HCT116 (cell line): ENCODE measurements at regions not wholly inside any gene's neighbourhood (a gene's known extent, or its start where the extent isn't known, plus 50 kb on each side); places are given as distances from the start of the nearest gene placed in this dataset.
"Not testable (repeated sequence)": the region's sequence is repeated elsewhere in the genome, so short reads cannot be mapped to it uniquely, and the experiment has no call there.

Experiments
- ATAC-seq: fragments of 200-7000 bp; cut with Tn5 transposase; 2 replicates; pipeline ENCODE4 v1.9.1; 2020; ENCODE audit warnings: mild to moderate bottlenecking, moderate library complexity
- BruUV-seq: library from RNA; stranded (reverse); fragments of 400-500 nt; replicated peaks from 2 replicates; lab custom pipeline; 2021; lab: Mats Ljungman, UMichigan
- CTCF ChIA-PET: fragments of 300-600 bp; sonication (Branson Sonifier 250); formaldehyde crosslinking; loops from one replicate; lab custom pipeline; 2021; ENCODE audit warnings: antibody characterized with exemption; lab: Charles Lee
- POLR2A ChIA-PET: fragments of 300-600, 350-600 bp; sonication (Branson Sonifier 250); formaldehyde crosslinking; loops from one replicate; lab custom pipeline; 2021; ENCODE audit warnings: antibody characterized with exemption; lab: Charles Lee
- RAD21 ChIA-PET, 2 experiments: fragments of 300-600 bp; sonication (Branson Sonifier 250); formaldehyde crosslinking; loops; one replicate each; lab custom pipeline; 2023; ENCODE audit warnings: low total read pairs in 2 of 2; ENCODE audit not compliant: uncharacterized antibody in 2 of 2, unreplicated experiment in 2 of 2, low non-redundant PET in 1 of 2; lab: Charles Lee
- DNase-seq: peaks from one replicate; pipeline ENCODE4 v3.0.0-alpha.2; 2010; ENCODE audit warnings: low read depth, low spot score
- H2AFZ ChIP-seq: fragments of 200-600 bp; shearing (Covaris generic), sonication (generic); 2 replicates; pipeline ENCODE4 v1.6.1; 2017; ENCODE audit warnings: low read depth, mixed run types, mixed read lengths, antibody characterized with exemption, low read length; ENCODE audit not compliant: poor library complexity, severe bottlenecking
- H3K27ac ChIP-seq: 2 replicates; pipeline ENCODE4 v1.5.1; 2012; ENCODE audit warnings: low read depth, low read length
- H3K27me3 ChIP-seq: fragments of 200-600 bp; sonication (generic); 2 replicates; pipeline ENCODE4 v1.6.1; 2016; ENCODE audit warnings: mixed run types, low read length, mixed read lengths; ENCODE audit not compliant: insufficient read depth
- H3K36me3 ChIP-seq, 2 experiments: fragments of 200-500 bp in 1 of 2; fragments of 200-600 bp in 1 of 2; sonication (Bioruptor generic) in 1 of 2; sonication (generic) in 1 of 2; 2 replicates each; pipeline versions ENCODE4 v1.5.1 to v1.6.1; 2014 to 2016; ENCODE audit warnings: low read length in 2 of 2, inconsistent platforms in 1 of 2, mixed read lengths in 1 of 2, mixed run types in 1 of 2; ENCODE audit not compliant: insufficient read depth in 2 of 2, control insufficient read depth in 1 of 2
- H3K4me1 ChIP-seq, 2 experiments: fragments of 200-600 bp in 1 of 2; sonication (generic) in 1 of 2; 2 replicates each; pipeline versions ENCODE4 v1.5.1 to v1.6.1; 2012 to 2017; ENCODE audit warnings: low read length in 2 of 2, inconsistent platforms in 1 of 2, mild to moderate bottlenecking in 1 of 2, mixed read lengths in 1 of 2, mixed run types in 1 of 2, moderate library complexity in 1 of 2; ENCODE audit not compliant: insufficient read depth in 2 of 2, control insufficient read depth in 1 of 2
- H3K4me2 ChIP-seq: fragments of 200-600 bp; sonication (generic); 2 replicates; pipeline ENCODE4 v1.6.1; 2017; ENCODE audit warnings: mixed run types, low read length, mixed read lengths
- H3K4me3 ChIP-seq, 2 experiments: fragments of 200-600 bp in 1 of 2; sonication (generic) in 1 of 2; replicated peaks in 1 of 2; 2 replicates each; pipeline ENCODE4 v1.5.1; 2011 to 2016; ENCODE audit warnings: low read length in 2 of 2, control low read depth in 1 of 2, low read depth in 1 of 2, mild to moderate bottlenecking in 1 of 2, mixed read lengths in 1 of 2, mixed run types in 1 of 2
- H3K79me2 ChIP-seq: fragments of 200-600 bp; sonication (generic); 2 replicates; pipeline ENCODE4 v1.6.1; 2017; ENCODE audit warnings: mild to moderate bottlenecking, mixed run types, low read length, moderate library complexity, mixed read lengths; ENCODE audit not compliant: insufficient read depth
- H3K9ac ChIP-seq: fragments of 200-600 bp; sonication (generic); 2 replicates; pipeline ENCODE4 v1.6.1; 2016; ENCODE audit warnings: low read length, mixed read lengths
- H3K9me2 ChIP-seq: fragments of 200-600 bp; sonication (generic), shearing (Covaris generic); 2 replicates; pipeline ENCODE4 v1.6.1; 2017; ENCODE audit warnings: mixed run types, mild to moderate bottlenecking, moderate library complexity; ENCODE audit not compliant: insufficient read depth
- H3K9me3 ChIP-seq, 2 experiments: fragments of 200-500 bp in 1 of 2; fragments of 200-600 bp in 1 of 2; sonication (Bioruptor generic) in 1 of 2; sonication (generic) in 1 of 2; 2 replicates each; pipeline ENCODE4 v1.6.1; 2014 to 2017; ENCODE audit warnings: low read length in 2 of 2, mixed read lengths in 2 of 2, inconsistent platforms in 1 of 2, low read depth in 1 of 2, mild to moderate bottlenecking in 1 of 2, mixed run types in 1 of 2, moderate library complexity in 1 of 2; ENCODE audit not compliant: control insufficient read depth in 1 of 2, insufficient read depth in 1 of 2
- H4K20me1 ChIP-seq: fragments of 200-600 bp; sonication (generic), shearing (Covaris generic); 2 replicates; pipeline ENCODE4 v1.6.1; 2017; ENCODE audit warnings: mixed run types, mild to moderate bottlenecking, moderate library complexity; ENCODE audit not compliant: insufficient read depth
- CEBPB ChIP-seq: IDR thresholded peaks from 2 replicates; pipeline ENCODE4 v1.6.1; 2012; ENCODE audit warnings: low read depth
- EZH2 ChIP-seq: fragments of 200-600 bp; sonication (generic); IDR thresholded peaks from 2 replicates; pipeline ENCODE4 v1.6.1; 2017; ENCODE audit warnings: antibody characterized with exemption, mixed run types
- FOSL1 ChIP-seq: IDR thresholded peaks from 2 replicates; pipeline ENCODE4 v1.6.1; 2012; ENCODE audit warnings: low read depth
- JUND ChIP-seq: IDR thresholded peaks from 2 replicates; pipeline ENCODE4 v1.6.1; 2012
- POLR2A ChIP-seq: IDR thresholded peaks from 2 replicates; pipeline ENCODE4 v1.7.0; 2011; ENCODE audit warnings: borderline replicate concordance; ENCODE audit not compliant: insufficient read depth, insufficient read length; ENCODE audit errors: extremely low read depth
- RAD21 ChIP-seq: IDR thresholded peaks from 2 replicates; pipeline ENCODE4 v1.6.1; 2012; ENCODE audit warnings: low read depth, mild to moderate bottlenecking
- SP1 ChIP-seq: IDR thresholded peaks from 2 replicates; pipeline ENCODE4 v1.6.1; 2012; ENCODE audit warnings: low read depth
- ZNF274 ChIP-seq: fragments of 200-500 bp; sonication (Bioruptor generic); IDR thresholded peaks from 2 replicates; pipeline ENCODE4 v1.6.1; 2014; ENCODE audit warnings: mild to moderate bottlenecking, low read depth, low read length, inconsistent platforms
- intact Hi-C: fragments of 100-400 bp; cut with micrococcal nuclease; formaldehyde crosslinking; loops from 2 replicates; pipeline ENCODE4 v1.10.0; 2022
- TF ChIP-seq, protein P1 (sequence below), 3 experiments: fragments of 200-600 bp in 1 of 3; sonication (generic) in 1 of 3; IDR thresholded peaks in 2 of 3; conservative IDR thresholded peaks in 1 of 3; 2 replicates each; pipeline ENCODE4 v1.5.1; 2012 to 2017; ENCODE audit warnings: low read depth in 2 of 3, low read length in 2 of 3, antibody characterized with exemption in 1 of 3, borderline replicate concordance in 1 of 3, control low read depth in 1 of 3, mild to moderate bottlenecking in 1 of 3, mixed read lengths in 1 of 3, mixed run types in 1 of 3, moderate library complexity in 1 of 3; ENCODE audit not compliant: insufficient read depth in 1 of 3
- TF ChIP-seq, protein P2 (sequence below): IDR thresholded peaks from 2 replicates; pipeline ENCODE4 v1.6.1; 2012
- TF ChIP-seq, protein P3 (sequence below): IDR thresholded peaks from 2 replicates; pipeline ENCODE4 v1.6.1; 2012; ENCODE audit warnings: low read depth

DNA sequence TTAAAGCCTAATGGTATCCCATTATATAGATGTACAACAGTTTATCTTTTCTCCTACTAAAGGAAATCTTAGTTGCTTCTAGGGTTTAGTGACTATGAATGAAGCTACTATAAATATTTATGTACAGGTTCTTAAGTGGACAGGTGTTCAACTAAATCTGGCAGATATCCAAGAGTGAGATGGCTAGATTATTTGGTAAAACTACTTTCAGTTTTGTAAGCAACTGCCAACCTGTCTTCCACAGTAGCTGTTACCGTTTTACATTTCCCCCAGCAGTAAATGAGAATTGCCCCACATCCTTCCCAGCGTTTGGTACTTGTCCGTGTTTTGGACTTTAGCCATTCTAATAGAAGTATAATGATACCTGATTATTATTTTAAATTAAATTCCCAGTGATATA, 144.9 kb upstream of the MAGI2 start:
- Histone ChIP-seq H4K20me1 (no peaks in the 10 kb centered on the region), H3K9me2 (no peaks in the 10 kb centered on the region), H3K27ac (no peak overlapping the region), H3K4me2 (no peak overlapping the region), H3K9me3 (no peaks in the 10 kb centered on the region), H2AFZ (no peak overlapping the region), H3K4me1 (no peaks in the 10 kb centered on the region), H3K9ac (no peak overlapping the region), H3K79me2 (no peaks in the 10 kb centered on the region), H3K27me3 (no peaks in the 10 kb centered on the region), H3K4me3 (no peak overlapping the region), H3K36me3 (no peaks in the 10 kb centered on the region)
- no TSS peak for BruUV-seq
- POLR2A ChIA-PET: no interaction called here
- RAD21 ChIA-PET: no interaction called here
- no peak for DNase-seq
- ATAC-seq: no peak
- CTCF ChIA-PET: no interaction called here
- intact Hi-C loops: no loop called here
- TF ChIP-seq EZH2: no peak
- TF ChIP-seq SP1: no peak
- no peak for TF ChIP-seq FOSL1
- TF ChIP-seq, protein P1, sequence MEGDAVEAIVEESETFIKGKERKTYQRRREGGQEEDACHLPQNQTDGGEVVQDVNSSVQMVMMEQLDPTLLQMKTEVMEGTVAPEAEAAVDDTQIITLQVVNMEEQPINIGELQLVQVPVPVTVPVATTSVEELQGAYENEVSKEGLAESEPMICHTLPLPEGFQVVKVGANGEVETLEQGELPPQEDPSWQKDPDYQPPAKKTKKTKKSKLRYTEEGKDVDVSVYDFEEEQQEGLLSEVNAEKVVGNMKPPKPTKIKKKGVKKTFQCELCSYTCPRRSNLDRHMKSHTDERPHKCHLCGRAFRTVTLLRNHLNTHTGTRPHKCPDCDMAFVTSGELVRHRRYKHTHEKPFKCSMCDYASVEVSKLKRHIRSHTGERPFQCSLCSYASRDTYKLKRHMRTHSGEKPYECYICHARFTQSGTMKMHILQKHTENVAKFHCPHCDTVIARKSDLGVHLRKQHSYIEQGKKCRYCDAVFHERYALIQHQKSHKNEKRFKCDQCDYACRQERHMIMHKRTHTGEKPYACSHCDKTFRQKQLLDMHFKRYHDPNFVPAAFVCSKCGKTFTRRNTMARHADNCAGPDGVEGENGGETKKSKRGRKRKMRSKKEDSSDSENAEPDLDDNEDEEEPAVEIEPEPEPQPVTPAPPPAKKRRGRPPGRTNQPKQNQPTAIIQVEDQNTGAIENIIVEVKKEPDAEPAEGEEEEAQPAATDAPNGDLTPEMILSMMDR (IDR thresholded peaks at IDR 0.05 in 2 of 3, conservative IDR thresholded peaks at IDR 0.05 in 1 of 3; ENCODE audit: borderline replicate concordance in 1 of 3, insufficient read depth in 1 of 3, low read depth in 2 of 3, low read length in 2 of 3): no peak
- no peak for TF ChIP-seq POLR2A
- TF ChIP-seq RAD21: no peak
- no peak for TF ChIP-seq ZNF274
- no peak for TF ChIP-seq JUND
- TF ChIP-seq, protein P2, sequence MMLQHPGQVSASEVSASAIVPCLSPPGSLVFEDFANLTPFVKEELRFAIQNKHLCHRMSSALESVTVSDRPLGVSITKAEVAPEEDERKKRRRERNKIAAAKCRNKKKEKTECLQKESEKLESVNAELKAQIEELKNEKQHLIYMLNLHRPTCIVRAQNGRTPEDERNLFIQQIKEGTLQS: no peak
- no peak for TF ChIP-seq CEBPB
- TF ChIP-seq, protein P3, sequence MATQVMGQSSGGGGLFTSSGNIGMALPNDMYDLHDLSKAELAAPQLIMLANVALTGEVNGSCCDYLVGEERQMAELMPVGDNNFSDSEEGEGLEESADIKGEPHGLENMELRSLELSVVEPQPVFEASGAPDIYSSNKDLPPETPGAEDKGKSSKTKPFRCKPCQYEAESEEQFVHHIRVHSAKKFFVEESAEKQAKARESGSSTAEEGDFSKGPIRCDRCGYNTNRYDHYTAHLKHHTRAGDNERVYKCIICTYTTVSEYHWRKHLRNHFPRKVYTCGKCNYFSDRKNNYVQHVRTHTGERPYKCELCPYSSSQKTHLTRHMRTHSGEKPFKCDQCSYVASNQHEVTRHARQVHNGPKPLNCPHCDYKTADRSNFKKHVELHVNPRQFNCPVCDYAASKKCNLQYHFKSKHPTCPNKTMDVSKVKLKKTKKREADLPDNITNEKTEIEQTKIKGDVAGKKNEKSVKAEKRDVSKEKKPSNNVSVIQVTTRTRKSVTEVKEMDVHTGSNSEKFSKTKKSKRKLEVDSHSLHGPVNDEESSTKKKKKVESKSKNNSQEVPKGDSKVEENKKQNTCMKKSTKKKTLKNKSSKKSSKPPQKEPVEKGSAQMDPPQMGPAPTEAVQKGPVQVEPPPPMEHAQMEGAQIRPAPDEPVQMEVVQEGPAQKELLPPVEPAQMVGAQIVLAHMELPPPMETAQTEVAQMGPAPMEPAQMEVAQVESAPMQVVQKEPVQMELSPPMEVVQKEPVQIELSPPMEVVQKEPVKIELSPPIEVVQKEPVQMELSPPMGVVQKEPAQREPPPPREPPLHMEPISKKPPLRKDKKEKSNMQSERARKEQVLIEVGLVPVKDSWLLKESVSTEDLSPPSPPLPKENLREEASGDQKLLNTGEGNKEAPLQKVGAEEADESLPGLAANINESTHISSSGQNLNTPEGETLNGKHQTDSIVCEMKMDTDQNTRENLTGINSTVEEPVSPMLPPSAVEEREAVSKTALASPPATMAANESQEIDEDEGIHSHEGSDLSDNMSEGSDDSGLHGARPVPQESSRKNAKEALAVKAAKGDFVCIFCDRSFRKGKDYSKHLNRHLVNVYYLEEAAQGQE: no peak

DNA sequence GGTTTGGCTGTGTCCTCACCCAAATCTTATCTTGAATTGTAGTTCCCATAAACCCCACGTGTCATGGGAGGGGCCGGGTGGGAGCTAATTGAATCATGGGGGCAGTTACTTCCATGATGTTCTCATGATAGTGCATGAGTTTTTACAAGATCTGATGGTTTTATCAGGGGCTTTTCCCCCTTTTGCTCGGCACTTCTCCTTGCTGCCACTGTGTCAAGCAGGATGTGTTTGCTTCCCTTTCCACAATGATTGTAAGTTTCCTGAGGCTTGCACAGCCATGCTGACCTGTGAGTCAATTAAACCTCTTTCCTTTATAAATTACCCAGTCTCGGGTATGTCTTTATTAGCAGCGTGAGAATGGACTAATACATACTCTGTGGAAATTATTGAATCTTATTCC, 141.2 kb upstream of the MAGI2 start:
- H3K4me1 ChIP-seq, H3K27me3 ChIP-seq, RAD21 ChIA-PET, intact Hi-C loops, H3K9ac ChIP-seq, H3K79me2 ChIP-seq, ATAC-seq, H3K27ac ChIP-seq, H3K9me2 ChIP-seq, H3K4me3 ChIP-seq, CTCF ChIA-PET, DNase-seq, BruUV-seq, H3K9me3 ChIP-seq, H4K20me1 ChIP-seq, H2AFZ ChIP-seq, H3K4me2 ChIP-seq, H3K36me3 ChIP-seq, POLR2A ChIA-PET: not testable (repeated sequence)
